GM21723 (cell line): ENCODE measurements at regions not wholly inside any gene's neighbourhood (a gene's known extent, or its start where the extent isn't known, plus 50 kb on each side); places are given as distances from the start of the nearest gene placed in this dataset.

Experiments
- ATAC-seq: cut with Tn5 transposase; IDR thresholded peaks from one replicate; pipeline ENCODE4 v1.9.1; 2021; ENCODE audit warnings: mild to moderate bottlenecking, moderate library complexity; ENCODE audit not compliant: unreplicated experiment

DNA sequence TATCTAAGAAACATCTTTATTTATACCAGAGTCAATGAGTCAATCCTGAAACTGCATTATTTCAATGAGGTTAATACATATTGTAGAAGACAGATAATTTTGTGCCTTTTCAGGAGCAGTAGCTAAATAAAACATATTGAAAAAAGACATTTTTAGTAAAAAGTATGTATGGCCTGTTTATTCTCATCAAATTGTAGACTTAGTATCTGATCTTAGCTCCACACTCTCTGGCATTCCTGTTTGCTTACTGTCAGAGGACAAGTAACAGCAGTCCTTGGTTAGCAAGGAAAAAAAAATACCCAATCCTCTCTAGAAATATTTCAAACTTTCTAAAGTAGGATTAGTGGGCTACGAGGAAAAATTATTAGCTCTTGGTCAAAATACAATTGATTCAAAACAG, 50.5 kb upstream of the GUCY1A1 start:
- ATAC-seq = no peak

GRCh38 chr4:155615081-155615887, 51.4 kb upstream of the GUCY1A1 start:
- ATAC-seq = no peak

- no peak for ATAC-seq
These were observed 52.4 kb upstream of the GUCY1A1 start for GRCh38 chr4:155614111-155614762.

DNA sequence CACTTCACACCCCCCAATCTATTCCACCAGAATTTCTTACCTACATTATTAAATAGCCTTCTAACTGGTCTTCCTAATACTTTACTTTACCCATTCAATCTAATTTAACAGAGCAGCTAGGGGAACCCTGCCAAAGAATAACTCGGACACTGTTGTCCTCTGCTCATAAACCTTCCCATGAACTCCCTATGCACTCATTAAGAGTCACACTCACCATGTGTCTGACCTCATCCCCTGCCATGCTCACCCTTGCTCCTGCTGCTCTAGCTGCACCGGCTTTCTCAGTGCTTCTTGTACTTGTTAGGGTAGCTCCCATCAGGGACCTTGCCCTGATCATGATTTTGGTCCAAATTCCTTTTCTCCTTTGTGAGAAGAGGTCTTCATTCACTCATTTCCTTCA, 54.6 kb upstream of the GUCY1A1 start:
- ATAC-seq = no peak

DNA sequence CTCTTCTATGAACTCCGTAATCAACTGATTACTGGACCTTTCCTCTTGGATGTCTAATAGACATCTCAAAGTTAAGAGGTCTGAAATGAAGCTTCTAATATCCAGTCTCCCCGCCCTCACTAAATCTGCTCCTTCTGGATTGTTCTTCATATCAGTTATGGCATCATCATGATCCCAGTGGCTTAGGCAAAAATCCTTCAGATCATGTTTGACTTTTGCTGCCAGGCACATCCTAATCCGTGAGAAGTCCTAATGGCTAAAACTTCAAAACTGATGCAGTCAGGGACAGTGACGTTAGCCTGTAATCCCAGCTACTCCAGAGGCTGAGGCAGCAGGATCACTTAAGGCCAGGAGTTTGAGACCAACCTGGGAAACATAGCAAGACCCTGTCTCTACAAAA, 55.1 kb upstream of the GUCY1A1 start:
- ATAC-seq = no peak

GRCh38 chr4:155610143-155610542, 56.5 kb upstream of the GUCY1A1 start:
- ATAC-seq = no peak

GRCh38 chr4:155609455-155610059, 57.1 kb upstream of the GUCY1A1 start:
- ATAC-seq = peak; percentile 73

- no peak for ATAC-seq
These were observed 58.3 kb upstream of the GUCY1A1 start for GRCh38 chr4:155608225-155608885.

DNA sequence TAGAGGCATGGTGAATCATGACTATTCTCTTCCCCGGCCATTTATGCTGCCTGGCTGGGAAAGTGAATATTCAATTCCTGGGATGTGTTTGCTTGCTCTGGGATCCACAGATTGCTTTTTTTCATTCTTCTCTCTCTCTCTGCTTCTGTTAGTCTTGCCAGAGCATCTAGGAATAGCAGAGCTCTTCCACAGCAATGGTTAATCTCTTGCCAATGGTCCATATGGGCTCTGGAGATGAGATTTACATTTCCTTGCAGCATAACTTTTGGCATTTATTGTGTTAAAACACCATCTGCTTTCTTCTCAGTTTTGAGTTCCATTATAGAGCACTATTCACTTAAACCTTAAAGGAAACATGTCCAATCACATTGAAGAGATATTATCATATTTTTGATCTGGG, 59.2 kb upstream of the GUCY1A1 start:
- ATAC-seq = no peak

DNA sequence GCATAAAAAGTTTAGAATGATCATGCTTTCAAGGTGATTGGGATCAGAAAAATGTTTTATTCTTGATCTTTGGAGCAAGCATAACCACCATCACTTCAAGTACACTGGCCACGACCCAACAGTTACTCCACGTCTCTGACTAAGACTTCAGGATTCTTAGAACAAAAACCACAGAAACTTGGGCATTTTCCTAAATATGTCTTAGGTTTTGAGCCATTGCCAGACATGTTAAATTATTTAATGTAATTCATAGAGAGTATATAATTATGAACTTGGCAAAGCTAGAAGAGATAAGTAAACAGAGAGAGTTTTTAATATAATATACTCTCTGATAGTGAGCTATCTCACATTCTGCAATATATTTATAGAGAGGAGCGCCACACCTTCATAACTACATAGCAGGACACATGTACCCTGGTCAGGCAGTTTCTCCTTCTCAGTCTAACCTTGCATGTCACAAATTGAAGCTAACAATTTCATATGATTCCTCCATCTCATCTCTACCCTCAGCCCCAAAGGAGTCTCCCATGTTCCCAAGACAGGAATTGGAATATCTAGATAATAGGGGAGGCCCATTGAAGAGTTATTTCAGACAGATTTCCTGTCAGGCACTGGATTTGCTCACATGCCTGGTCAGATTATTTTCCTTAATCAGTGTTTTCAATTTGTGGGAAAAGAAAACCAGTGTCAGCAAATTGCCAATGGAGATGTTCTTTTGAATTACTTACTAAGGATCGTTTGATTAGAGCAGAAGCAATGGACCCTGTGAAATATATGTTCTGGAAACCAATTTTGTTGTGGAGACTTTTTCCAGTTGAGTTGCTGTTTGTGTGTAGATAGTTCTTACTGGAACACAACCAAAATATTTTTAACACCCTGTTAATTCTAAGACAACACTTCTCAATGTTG, 61.7 kb upstream of the GUCY1A1 start:
- ATAC-seq = no peak

DNA sequence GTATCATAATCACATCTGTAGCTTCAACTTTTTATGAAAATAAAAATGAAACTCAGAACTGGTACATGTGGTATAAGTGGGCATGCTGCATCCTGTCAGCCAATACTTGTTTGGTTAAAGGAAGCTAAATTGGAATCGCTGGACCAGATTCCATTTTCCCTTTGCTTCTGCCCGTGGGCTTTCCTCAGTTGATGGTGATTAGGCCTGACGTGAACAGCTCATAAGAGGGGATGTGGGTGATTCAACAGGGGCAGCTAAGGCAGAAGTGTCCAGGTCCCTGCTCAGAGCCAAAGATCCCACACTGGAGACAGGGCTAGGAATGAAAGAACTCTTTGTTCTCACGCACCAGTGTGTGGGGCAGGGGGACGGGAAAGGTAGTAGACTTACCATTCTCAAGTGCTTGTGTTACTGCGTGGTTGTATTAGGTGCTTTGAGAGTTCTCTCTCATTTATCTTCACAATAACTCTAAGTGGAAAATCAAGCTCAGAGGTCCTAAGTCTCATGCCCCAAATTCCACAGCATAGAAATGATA, 63.2 kb upstream of the GUCY1A1 start:
- ATAC-seq = no peak

DNA sequence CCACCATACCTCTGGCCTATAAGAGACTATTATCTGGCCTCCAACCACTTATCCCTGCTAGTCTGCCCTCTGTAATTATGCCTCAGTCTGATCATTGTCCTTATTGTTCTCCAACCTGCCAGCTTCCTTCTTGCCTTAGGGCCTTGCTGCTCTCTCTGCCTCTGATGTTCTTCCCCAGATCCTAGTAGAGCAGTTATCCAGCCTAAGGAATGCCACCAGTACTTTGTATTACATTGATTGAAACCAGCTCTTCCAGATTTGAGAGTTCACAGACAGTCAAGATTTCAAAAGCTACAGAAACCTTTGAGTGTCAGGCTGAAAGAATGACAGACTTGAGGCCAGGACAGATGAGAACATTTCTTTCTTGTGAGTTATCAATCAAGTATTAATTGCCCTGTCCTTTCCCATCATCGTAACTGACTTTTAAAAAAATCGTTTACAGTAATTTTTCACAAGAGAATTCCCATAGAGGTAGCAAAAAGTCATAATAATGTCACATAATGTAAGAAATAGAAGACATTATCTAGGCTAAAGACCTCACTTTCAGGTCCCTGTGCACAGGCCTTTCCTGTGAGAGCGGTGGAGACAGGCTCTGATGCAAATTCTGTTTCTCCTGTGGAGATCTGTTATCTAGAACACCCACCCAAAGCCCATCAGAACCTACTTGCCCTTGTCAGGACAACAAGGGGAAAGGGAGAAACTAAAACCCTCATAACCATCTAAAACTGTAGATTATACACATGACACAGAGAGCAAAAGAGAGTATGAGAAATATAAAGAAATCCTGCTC, 64.1 kb upstream of the GUCY1A1 start:
- no peak for ATAC-seq

DNA sequence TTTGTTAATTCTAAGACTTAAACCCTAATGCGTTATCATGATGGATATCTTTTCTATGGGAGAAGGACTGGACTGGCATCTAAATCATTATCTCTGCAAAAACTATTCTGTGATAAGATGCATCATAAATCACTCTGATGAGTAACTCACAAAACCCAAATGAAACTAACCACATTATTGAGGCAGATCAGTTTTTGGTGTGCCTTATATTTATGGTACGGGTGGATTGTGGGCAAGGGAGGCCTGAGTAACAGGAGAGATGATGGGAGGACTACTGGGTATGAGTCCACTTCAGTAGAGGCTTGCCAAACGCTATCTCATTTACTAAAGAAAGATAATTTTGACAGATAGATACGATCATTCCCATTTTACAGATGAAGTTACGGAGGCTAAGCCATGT, 66.4 kb upstream of the GUCY1A1 start:
- ATAC-seq = no peak

GRCh38 chr4:155599596-155599995, 67.1 kb upstream of the GUCY1A1 start:
- ATAC-seq = no peak

DNA sequence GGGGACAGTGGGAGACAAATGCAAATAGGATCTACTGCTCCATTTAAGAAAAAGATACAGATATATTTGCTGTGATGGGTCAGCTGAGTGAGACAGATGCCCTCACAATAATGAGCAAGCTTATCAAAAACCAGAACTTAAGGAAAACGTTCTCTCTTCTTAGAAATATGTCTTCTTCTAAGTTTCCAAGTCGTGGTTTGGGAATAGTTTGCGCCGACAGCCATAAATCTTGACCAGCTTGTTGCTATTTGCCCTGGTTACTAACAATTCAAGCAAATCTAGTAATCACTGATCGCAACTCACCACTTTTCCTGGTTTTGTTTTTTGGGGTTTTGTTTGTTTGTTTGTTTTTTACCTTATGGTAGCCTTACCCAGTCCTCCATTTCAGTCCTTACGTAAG, 67.6 kb upstream of the GUCY1A1 start:
- no peak for ATAC-seq

- no peak for ATAC-seq
These were observed 68.7 kb upstream of the GUCY1A1 start for GRCh38 chr4:155597933-155598451.

DNA sequence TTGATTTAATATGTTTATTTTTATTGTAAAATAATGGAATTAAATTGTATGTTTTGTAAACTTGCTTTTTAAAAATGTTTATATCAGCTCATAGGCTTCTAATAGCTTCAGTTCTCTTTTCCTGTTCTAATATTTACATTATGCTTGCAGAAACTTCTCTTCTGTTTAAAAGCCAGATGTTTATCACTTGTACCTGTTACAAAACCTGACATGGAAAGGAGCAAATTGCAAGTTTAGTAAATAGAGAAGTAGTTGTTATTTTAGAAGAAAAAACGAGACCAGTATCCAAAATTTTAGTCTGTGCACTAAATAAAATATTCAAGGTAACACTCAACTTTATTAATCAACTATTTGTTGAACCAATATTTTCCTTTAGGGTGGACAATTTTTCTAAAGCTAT, 69.4 kb upstream of the GUCY1A1 start:
- ATAC-seq = no peak

GRCh38 chr4:155593793-155594192, 72.9 kb upstream of the GUCY1A1 start:
- no peak for ATAC-seq

GRCh38 chr4:155592938-155593297, 73.7 kb upstream of the GUCY1A1 start:
- ATAC-seq = no peak
